ENCODE measurements at regions not wholly inside any gene's neighbourhood (a gene's known extent, or its start where the extent isn't known, plus 50 kb on each side); places are given as distances from the start of the nearest gene placed in this dataset.
"Not testable (repeated sequence)": the region's sequence is repeated elsewhere in the genome, so short reads cannot be mapped to it uniquely, and the experiment has no call there.

GRCh38 chr15:57892181-57892580 is 173.3 kb downstream of the ALDH1A2 start:
- intact Hi-C loops (cut with micrococcal nuclease), result no loop called here
- no peak for DNase-seq
- no peaks in the 10 kb centered on the region for H3K4me1 Mint-ChIP-seq (ENCODE audit: low read depth)
- H3K9me3 Mint-ChIP-seq, result no peaks in the 10 kb centered on the region
- no peaks in the 10 kb centered on the region for H3K36me3 Mint-ChIP-seq (ENCODE audit: low read depth)
- no peak overlapping the region for H3K27ac Mint-ChIP-seq
- no peak for TF ChIP-seq CTCF (IDR thresholded peaks at IDR 0.05)
- H3K27me3 Mint-ChIP-seq, result peaks cover 5% of the 10 kb centered on the region
- no peak overlapping the region for H3K4me3 Mint-ChIP-seq
- ChIA-PET CTCF (no interaction called here), POLR2A (no interaction called here)
- ATAC-seq, result no peak

GRCh38 chr15:57893040-57893439 is 172.5 kb downstream of the ALDH1A2 start:
- intact Hi-C loops (cut with micrococcal nuclease), result no loop called here
- no peak overlapping the region for H3K27ac Mint-ChIP-seq
- no peaks in the 10 kb centered on the region for H3K4me1 Mint-ChIP-seq (ENCODE audit: low read depth)
- H3K4me3 Mint-ChIP-seq, result no peak overlapping the region
- CTCF ChIA-PET, result no interaction called here
- peaks cover 5% of the 10 kb centered on the region for H3K27me3 Mint-ChIP-seq
- TF ChIP-seq CTCF (IDR thresholded peaks at IDR 0.05), result no peak
- ATAC-seq (no peak), DNase-seq (no peak)
- POLR2A ChIA-PET, result no interaction called here
- H3K36me3 Mint-ChIP-seq (ENCODE audit: low read depth), result no peaks in the 10 kb centered on the region
- no peaks in the 10 kb centered on the region for H3K9me3 Mint-ChIP-seq

GRCh38 chr15:57895291-57895690 is 170.2 kb downstream of the ALDH1A2 start:
- POLR2A ChIA-PET, result no interaction called here
- DNase-seq (no peak), ATAC-seq (no peak)
- Mint-ChIP-seq H3K4me3 (no peak overlapping the region), H3K27ac (no peak overlapping the region), H3K9me3 (no peaks in the 10 kb centered on the region), H3K4me1 (ENCODE audit: low read depth) (no peaks in the 10 kb centered on the region), H3K27me3 (peaks cover 2% of the 10 kb centered on the region), H3K36me3 (ENCODE audit: low read depth) (no peaks in the 10 kb centered on the region)
- intact Hi-C loops (cut with micrococcal nuclease), result no loop called here
- no peak for TF ChIP-seq CTCF (IDR thresholded peaks at IDR 0.05)
- CTCF ChIA-PET, result no interaction called here

GRCh38 chr15:57896114-57896513 is 169.4 kb downstream of the ALDH1A2 start:
- no peaks in the 10 kb centered on the region for H3K36me3 Mint-ChIP-seq (ENCODE audit: low read depth)
- no peak overlapping the region for H3K4me3 Mint-ChIP-seq
- no peaks in the 10 kb centered on the region for H3K27me3 Mint-ChIP-seq
- TF ChIP-seq CTCF (IDR thresholded peaks at IDR 0.05), result no peak
- intact Hi-C loops (cut with micrococcal nuclease), result no loop called here
- no peaks in the 10 kb centered on the region for H3K9me3 Mint-ChIP-seq
- POLR2A ChIA-PET, result no interaction called here
- CTCF ChIA-PET, result no interaction called here
- H3K27ac Mint-ChIP-seq, result no peak overlapping the region
- H3K4me1 Mint-ChIP-seq (ENCODE audit: low read depth), result no peaks in the 10 kb centered on the region
- ATAC-seq (no peak), DNase-seq (no peak)

GRCh38 chr15:57896899-57897298 is 168.6 kb downstream of the ALDH1A2 start:
- H3K36me3 Mint-ChIP-seq (ENCODE audit: low read depth); ATAC-seq; H3K4me3 Mint-ChIP-seq; CTCF ChIA-PET; POLR2A ChIA-PET; intact Hi-C loops (cut with micrococcal nuclease); H3K27me3 Mint-ChIP-seq; H3K4me1 Mint-ChIP-seq (ENCODE audit: low read depth); H3K9me3 Mint-ChIP-seq; H3K27ac Mint-ChIP-seq; DNase-seq: not testable (repeated sequence)

DNA sequence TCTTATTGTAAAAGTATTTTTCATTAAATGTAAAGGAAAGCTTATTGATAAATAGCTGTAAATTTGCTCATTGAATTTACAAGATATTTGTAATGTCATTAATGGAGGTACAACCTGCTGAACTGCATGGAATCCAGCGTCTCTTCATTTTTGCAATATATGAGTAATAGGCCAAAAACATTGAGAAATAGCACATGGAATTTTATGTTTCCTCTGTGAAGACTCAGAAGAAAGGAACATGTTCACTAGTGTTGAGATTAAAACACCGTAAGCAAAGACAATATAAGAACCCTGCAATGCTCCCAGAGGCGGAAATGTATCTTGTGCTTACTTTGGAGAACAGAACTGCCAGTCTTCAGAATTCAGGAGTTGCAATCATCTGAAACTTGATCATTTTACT is 167.6 kb downstream of the ALDH1A2 start:
- Mint-ChIP-seq H3K27ac (no peak overlapping the region), H3K27me3 (no peaks in the 10 kb centered on the region), H3K4me3 (no peak overlapping the region), H3K4me1 (ENCODE audit: low read depth) (no peaks in the 10 kb centered on the region), H3K9me3 (no peaks in the 10 kb centered on the region), H3K36me3 (ENCODE audit: low read depth) (no peaks in the 10 kb centered on the region)
- intact Hi-C loops (cut with micrococcal nuclease), result no loop called here
- TF ChIP-seq CTCF (IDR thresholded peaks at IDR 0.05), result no peak
- ATAC-seq (no peak), DNase-seq (no peak)
- CTCF ChIA-PET, result no interaction called here
- POLR2A ChIA-PET, result no interaction called here

Data from activated CD8-positive, alpha-beta T cell treated with anti-CD3 and anti-CD28 coated beads for 36 hours (primary cell).